GM13977 (cell line): ENCODE measurements at regions not wholly inside any gene's neighbourhood (a gene's known extent, or its start where the extent isn't known, plus 50 kb on each side); places are given as distances from the start of the nearest gene placed in this dataset.

Experiments
- DNase-seq: peaks from one replicate; pipeline ENCODE4 v3.0.0; 2012; ENCODE audit warnings: low spot score
- in situ Hi-C: fragments of 300-500 bp; cut with MboI; formaldehyde crosslinking; loops from one replicate; pipeline ENCODE4 v1.12.0; 2022; ENCODE audit warnings: low sequenced_read_pairs, low pct_unique_long_range_greater_than_20kb, mixed read lengths, inconsistent platforms; ENCODE audit not compliant: unreplicated experiment
- TF ChIP-seq, protein P1 (sequence below): IDR thresholded peaks from 2 replicates; pipeline ENCODE4 v1.5.1; 2012; ENCODE audit warnings: mild to moderate bottlenecking, control low read depth; ENCODE audit not compliant: insufficient read depth; ENCODE audit errors: extremely low read depth, missing control alignments

DNA sequence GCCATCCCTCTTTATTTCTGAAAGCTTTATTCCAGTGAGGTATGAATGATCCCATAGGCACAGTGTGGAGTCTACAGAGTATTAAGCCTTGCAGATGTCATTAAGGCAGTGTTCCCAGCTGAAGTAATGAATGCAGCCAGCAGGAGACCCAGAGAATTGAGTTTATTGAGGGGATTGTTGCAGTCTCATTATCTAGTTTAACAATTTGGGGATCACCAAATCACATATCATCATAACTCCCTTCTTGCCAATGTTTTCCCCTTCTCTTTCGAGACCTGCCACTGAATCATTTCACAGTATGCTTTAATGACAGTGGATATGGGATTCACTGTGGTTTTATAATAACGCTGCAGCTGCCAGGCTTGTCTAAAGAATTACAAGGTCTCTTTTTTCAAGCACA is 249.3 kb upstream of the FSHR start:
- no peak for DNase-seq
- in situ Hi-C loops: no loop called here
- TF ChIP-seq, protein P1, sequence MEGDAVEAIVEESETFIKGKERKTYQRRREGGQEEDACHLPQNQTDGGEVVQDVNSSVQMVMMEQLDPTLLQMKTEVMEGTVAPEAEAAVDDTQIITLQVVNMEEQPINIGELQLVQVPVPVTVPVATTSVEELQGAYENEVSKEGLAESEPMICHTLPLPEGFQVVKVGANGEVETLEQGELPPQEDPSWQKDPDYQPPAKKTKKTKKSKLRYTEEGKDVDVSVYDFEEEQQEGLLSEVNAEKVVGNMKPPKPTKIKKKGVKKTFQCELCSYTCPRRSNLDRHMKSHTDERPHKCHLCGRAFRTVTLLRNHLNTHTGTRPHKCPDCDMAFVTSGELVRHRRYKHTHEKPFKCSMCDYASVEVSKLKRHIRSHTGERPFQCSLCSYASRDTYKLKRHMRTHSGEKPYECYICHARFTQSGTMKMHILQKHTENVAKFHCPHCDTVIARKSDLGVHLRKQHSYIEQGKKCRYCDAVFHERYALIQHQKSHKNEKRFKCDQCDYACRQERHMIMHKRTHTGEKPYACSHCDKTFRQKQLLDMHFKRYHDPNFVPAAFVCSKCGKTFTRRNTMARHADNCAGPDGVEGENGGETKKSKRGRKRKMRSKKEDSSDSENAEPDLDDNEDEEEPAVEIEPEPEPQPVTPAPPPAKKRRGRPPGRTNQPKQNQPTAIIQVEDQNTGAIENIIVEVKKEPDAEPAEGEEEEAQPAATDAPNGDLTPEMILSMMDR: no peak

DNA sequence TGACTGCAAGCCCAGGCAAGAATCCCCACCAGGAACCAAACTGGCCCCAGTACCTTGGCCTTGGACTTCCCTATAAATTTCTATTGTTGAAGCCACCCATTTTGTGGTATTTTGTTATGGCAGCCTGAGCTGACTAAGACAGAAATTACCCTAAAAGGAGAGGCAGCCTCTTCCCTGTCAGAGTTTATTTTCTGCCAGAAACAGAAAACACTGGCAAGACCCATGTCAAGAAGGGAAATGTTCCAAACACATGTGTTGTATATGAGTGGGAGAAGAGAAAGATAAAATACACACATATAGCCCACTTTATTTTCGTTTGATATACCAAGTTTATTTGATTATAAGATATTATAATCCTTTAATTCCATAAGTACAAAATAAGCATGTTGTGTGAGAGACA is 225.1 kb upstream of the FSHR start:
- TF ChIP-seq, protein P1: no peak
- DNase-seq: no peak
- in situ Hi-C loops: no loop called here

DNA sequence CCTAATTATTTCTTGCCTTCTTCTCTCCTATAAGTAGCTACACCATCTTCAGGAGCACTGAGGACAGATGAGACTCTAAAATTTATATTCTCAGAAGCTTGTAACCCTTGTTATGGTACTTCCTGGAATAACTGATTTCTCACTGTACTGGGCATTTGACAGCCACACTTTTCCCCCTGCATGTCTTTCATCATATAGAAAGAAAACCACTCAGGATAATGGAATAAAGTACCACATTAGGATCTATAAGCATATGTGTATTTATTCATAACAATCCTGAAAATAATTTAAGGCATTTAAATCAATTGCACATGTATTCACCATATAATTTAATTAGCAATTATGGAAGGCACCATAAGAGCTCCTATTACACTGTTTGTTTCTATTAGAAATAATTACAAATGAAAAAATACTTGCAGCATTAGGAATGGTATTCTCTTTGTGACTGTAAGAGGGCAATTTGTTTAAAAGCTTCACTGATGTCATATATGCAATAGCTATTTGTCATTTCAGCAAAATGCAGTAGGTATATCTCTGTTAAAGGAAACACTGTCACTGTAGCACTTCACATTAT is 216.9 kb upstream of the FSHR start:
- TF ChIP-seq, protein P1: no peak
- in situ Hi-C loops: no loop called here
- DNase-seq: no peak

DNA sequence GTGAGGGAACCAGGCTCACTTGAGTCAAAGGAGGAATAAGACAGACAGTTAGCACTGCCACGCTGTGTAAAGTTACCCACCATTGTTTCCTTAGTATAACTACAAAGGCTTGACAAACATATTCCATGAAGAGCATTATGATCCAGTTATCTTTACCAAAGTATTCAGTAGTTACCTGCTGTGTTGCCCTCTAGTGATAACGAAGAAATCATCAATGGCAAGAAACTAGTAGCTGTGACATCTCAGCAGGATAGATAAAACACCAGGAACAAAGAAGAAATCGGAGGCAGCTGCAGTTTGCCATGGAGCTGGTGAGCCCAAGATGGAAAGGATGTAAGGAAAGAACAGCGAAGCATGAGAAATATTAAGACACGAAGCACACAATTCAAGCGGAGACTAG is 215.3 kb upstream of the FSHR start:
- in situ Hi-C loops: no loop called here
- TF ChIP-seq, protein P1: no peak
- no peak for DNase-seq

DNA sequence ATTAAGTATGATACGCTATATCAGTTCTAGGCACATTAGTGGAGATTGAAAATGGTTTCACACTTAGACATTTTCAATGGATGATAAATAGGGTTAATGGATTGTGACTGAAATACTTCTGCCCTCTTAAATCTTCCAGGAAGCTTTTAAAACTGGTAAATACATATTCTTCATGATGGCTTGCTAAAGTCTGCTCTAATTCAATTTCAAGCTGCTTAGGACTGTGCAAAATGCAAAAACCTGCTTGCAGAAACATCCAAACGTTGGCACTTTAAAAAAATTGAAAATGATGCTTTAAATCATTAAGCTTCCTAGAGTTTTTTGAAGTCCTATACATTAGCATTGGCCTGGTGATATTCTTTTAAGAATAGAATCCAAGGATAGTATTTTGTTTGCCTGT is 214.8 kb upstream of the FSHR start:
- TF ChIP-seq, protein P1: no peak
- in situ Hi-C loops: no loop called here
- DNase-seq: no peak

DNA sequence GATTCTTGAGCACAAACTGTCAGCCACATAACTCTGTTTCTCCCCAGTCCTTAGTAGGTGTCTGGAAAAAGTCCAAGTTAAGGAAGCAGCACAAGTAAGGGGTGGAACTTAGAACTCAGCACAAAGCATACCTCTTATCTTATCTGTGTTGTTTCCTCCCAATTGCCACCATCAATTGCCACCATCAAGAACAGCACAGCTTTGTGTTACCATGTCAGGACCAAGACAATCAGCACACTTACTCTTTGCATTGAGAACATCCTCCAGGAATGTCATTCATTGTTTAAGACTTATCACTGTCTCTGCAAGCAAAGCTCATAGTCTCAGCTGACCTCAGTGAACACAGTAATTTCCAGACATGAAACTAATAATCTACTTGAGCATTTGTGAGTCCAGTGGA is 212.7 kb upstream of the FSHR start:
- in situ Hi-C loops: no loop called here
- TF ChIP-seq, protein P1: no peak
- no peak for DNase-seq

DNA sequence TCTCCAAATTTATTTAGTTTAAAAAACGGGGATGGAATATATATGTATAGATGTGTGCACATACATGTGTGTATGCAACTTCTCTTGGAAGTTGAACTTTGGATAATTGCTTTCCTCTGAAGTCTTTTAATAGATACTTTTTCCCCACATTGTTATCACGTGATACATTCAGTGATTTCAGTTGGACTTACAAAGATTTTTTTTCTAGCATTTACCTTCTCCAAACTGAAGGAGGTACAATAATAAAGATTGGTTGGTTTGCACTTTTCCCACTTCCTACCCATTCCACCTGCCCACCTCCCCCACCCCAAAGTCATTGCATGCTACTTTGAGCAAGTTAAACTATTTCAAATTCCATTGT is 206.1 kb upstream of the FSHR start:
- DNase-seq: no peak
- in situ Hi-C loops: no loop called here
- TF ChIP-seq, protein P1: no peak
